Heart right ventricle (tissue), 16 donors: ENCODE measurements at regions not wholly inside any gene's neighbourhood (a gene's known extent, or its start where the extent isn't known, plus 50 kb on each side); places are given as distances from the start of the nearest gene placed in this dataset.
"Not testable (repeated sequence)": the region's sequence is repeated elsewhere in the genome, so short reads cannot be mapped to it uniquely, and the experiment has no call there.

ENCODE experiments used
- ATAC-seq, 8 donors: fragments of 200-7000 bp; cut with Tn5 transposase; one replicate each; pipeline ENCODE4 v1.9.1; 2020; ENCODE audit warnings: mild to moderate bottlenecking in 8 of 8, moderate library complexity in 8 of 8, moderate number of reproducible peaks in 1 of 8
- DNase-seq, 2 donors: peaks; one replicate each; pipeline ENCODE4 v3.0.0-alpha.2; 2020
- H3K27ac ChIP-seq, 10 donors: fragments of 200-600 bp; sonication (generic) in 2 of 10; one replicate each; pipeline versions ENCODE4 v1.5.0 to v1.8.0; 2020 to 2022; ENCODE audit warnings: mild to moderate bottlenecking in 3 of 10
- H3K27me3 ChIP-seq, 7 donors: fragments of 200-600 bp; one replicate each; pipeline ENCODE4 v1.8.0; 2021 to 2022; ENCODE audit warnings: mild to moderate bottlenecking in 2 of 7
- H3K36me3 ChIP-seq, 9 donors: fragments of 200-600 bp; sonication (generic) in 1 of 9; one replicate each; pipeline versions ENCODE4 v1.5.0 to v1.8.0; 2020 to 2022; ENCODE audit warnings: mild to moderate bottlenecking in 2 of 9
- H3K4me1 ChIP-seq, 9 donors: fragments of 200-600 bp; sonication (generic) in 1 of 9; one replicate each; pipeline versions ENCODE4 v1.5.0 to v1.8.0; 2020 to 2022; ENCODE audit warnings: mild to moderate bottlenecking in 4 of 9
- H3K4me3 ChIP-seq, 10 donors: fragments of 200-600 bp; sonication (generic) in 2 of 10; one replicate each; pipeline versions ENCODE4 v1.5.0 to v1.8.0; 2020 to 2022; ENCODE audit warnings: mild to moderate bottlenecking in 7 of 10, moderate library complexity in 2 of 10
- H3K9me3 ChIP-seq, 11 donors: fragments of 200-600 bp in 10 of 11; sonication (generic) in 2 of 11; one replicate each; pipeline versions ENCODE4 v1.5.0 to v1.8.0; 2013 to 2022; ENCODE audit warnings: mild to moderate bottlenecking in 2 of 11, control low read depth in 1 of 11, moderate library complexity in 1 of 11
- CTCF ChIP-seq, 9 donors: fragments of 200-600 bp; sonication (generic) in 2 of 9; IDR thresholded peaks; one replicate each; pipeline versions ENCODE4 v1.5.0 to v1.8.0; 2021 to 2022; ENCODE audit warnings: antibody characterized with exemption in 9 of 9, mild to moderate bottlenecking in 5 of 9, moderate library complexity in 1 of 9
- WGBS, 2 donors: extraction: QIAGEN DNeasy Blood & Tissue Kit; methylation state at CpG; one replicate each; pipeline ENCODE4 v1.1.7; 2013; ENCODE audit warnings: inconsistent platforms in 1 of 2; 5-methylcytosine and 5-hydroxymethylcytosine counted together
- intact Hi-C, 10 donors: fragments of 100-400 bp; cut with DNase I; formaldehyde crosslinking; loops; one replicate each; pipeline versions ENCODE4 v1.11.1 to v1.14.2; 2022
- donor health status: Arrhythmogenic right ventricular cardiomyopathy.
- donor health status: ischemic (EF 13 %, LVEDD 7.1; RV severe dilation, severe dysfunction).
- donor health status: healthy with polysubstance abuse.
- donor health status: DM: no; HTN: yes; CAD: no.
- donor health status: DM: no; HTN: no; CAD: no.
- donor health status: ischemic (EF 25% LVEDD 6.9; RV normal size, moderate dysfunction).
- donor health status: ischemic (EF 25% LVEDD 5.7; RV mildly dilated, moderate dysfunction).
- donor health status: healthy.
- donor health status: DM: yes; HTN: yes; CAD: no.
- donor health status: Ischemic cardiomyopathy.
- donor health status: ischemic (EF 35%, LVEDD 5.7; RV mildly dilated, moderate dysfunction).
- donor health status: nonischemic (EF 11% LVEDD 7.7; RV severe dilation, severe dysfunction).
- donor health status: DM: yes; HTN: yes; CAD: no.
- donor health status: PGD.
- donor health status: ischemic (EF 29% LVEDD 5.4; RV normal size, mild dysfunction).
- donor health status: nonischemic (EF 23%, LVEDD 6.1; RV moderate dilation, normal function).

GRCh38 chr2:152278526-152278925 is 56.4 kb upstream of the FMNL2 start:
- H3K27ac ChIP-seq, result no peak overlapping the region
- no peak for TF ChIP-seq CTCF (IDR thresholded peaks at IDR 0.05)
- H3K4me1 ChIP-seq, result no peaks in the 10 kb centered on the region
- peaks cover 0 to 29% (median 4%) of the 10 kb centered on the region in 11 donors for H3K9me3 ChIP-seq
- intact Hi-C loops, result no loop called here
- WGBS, 2 donors, result 96% methylated on average over 5 of the region's 5 CpGs
- no peaks in the 10 kb centered on the region for H3K27me3 ChIP-seq
- ATAC-seq (no peak), DNase-seq (no peak)
- no peak overlapping the region for H3K4me3 ChIP-seq
- H3K36me3 ChIP-seq, result no peaks in the 10 kb centered on the region

GRCh38 chr2:152279367-152279766 is 55.6 kb upstream of the FMNL2 start:
- H3K4me1 ChIP-seq, H3K27me3 ChIP-seq, DNase-seq, H3K27ac ChIP-seq, H3K4me3 ChIP-seq, H3K36me3 ChIP-seq, intact Hi-C loops, ATAC-seq: not testable (repeated sequence)
- peaks cover 0 to 20% (median 2%) of the 10 kb centered on the region in 11 donors for H3K9me3 ChIP-seq
- WGBS, 2 donors, result 73 to 91% methylated on average over 2 of the region's 2 CpGs

- no peak overlapping the region for H3K27ac ChIP-seq
- TF ChIP-seq CTCF (IDR thresholded peaks at IDR 0.05), result no peak
- ATAC-seq (no peak), DNase-seq (no peak)
- intact Hi-C loops, result no loop called here
- 88 to 96% methylated on average over 2 of the region's 2 CpGs for whole genome bisulfite sequencing, 2 donors
- H3K4me3 ChIP-seq, result no peak overlapping the region
- H3K36me3 ChIP-seq, result no peaks in the 10 kb centered on the region
- H3K4me1 ChIP-seq, result no peaks in the 10 kb centered on the region
- peaks cover 0 to 14% (median 0%) of the 10 kb centered on the region in 11 donors for H3K9me3 ChIP-seq
- H3K27me3 ChIP-seq, result no peaks in the 10 kb centered on the region
These were observed 54.2 kb upstream of the FMNL2 start for GRCh38 chr2:152280780-152281179.

- no peak overlapping the region for H3K4me3 ChIP-seq
- intact Hi-C loops, result no loop called here
- DNase-seq, result no peak
- H3K27ac ChIP-seq, result no peak overlapping the region
- peaks cover 0 to 14% (median 0%) of the 10 kb centered on the region in 11 donors for H3K9me3 ChIP-seq
- H3K36me3 ChIP-seq, result no peaks in the 10 kb centered on the region
- WGBS, 2 donors, result 55 to 61% methylated on average over 1 of the region's 1 CpG
- no peak for ATAC-seq
- TF ChIP-seq CTCF (IDR thresholded peaks at IDR 0.05), result no peak
- no peaks in the 10 kb centered on the region for H3K4me1 ChIP-seq
- H3K27me3 ChIP-seq, result no peaks in the 10 kb centered on the region
These were observed 51.6 kb upstream of the FMNL2 start for GRCh38 chr2:152283392-152283791.

- DNase-seq (no peak), ATAC-seq (no peak)
- no peak for TF ChIP-seq CTCF (IDR thresholded peaks at IDR 0.05)
- H3K4me3 ChIP-seq, result no peak overlapping the region
- no peaks in the 10 kb centered on the region for H3K4me1 ChIP-seq
- H3K27ac ChIP-seq, result no peak overlapping the region
- intact Hi-C loops, result no loop called here
- H3K36me3 ChIP-seq, result no peaks in the 10 kb centered on the region
- 87 to 88% methylated on average over 2 of the region's 2 CpGs for WGBS, 2 donors
- H3K9me3 ChIP-seq, result peaks cover 0 to 10% (median 0%) of the 10 kb centered on the region in 11 donors
- no peaks in the 10 kb centered on the region for H3K27me3 ChIP-seq
These were observed 50.6 kb upstream of the FMNL2 start for GRCh38 chr2:152284398-152284797.
